GM18520 (cell line): ENCODE measurements at regions not wholly inside any gene's neighbourhood (a gene's known extent, or its start where the extent isn't known, plus 50 kb on each side); places are given as distances from the start of the nearest gene placed in this dataset.
"Not testable (repeated sequence)": the region's sequence is repeated elsewhere in the genome, so short reads cannot be mapped to it uniquely, and the experiment has no call there.

ENCODE experiments used
- ATAC-seq: cut with Tn5 transposase; IDR thresholded peaks from one replicate; pipeline ENCODE4 v1.9.1; 2021; ENCODE audit not compliant: unreplicated experiment

- no peak for ATAC-seq
Measured at GRCh38 chr2:7420530-7420929, 503.3 kb downstream of the RNF144A start.

- ATAC-seq: no peak
Measured at GRCh38 chr2:7424481-7424880, 507.3 kb downstream of the RNF144A start.

GRCh38 chr2:7427293-7428060 lies 510.3 kb downstream of the RNF144A start:
- ATAC-seq: no peak

- ATAC-seq: no peak
Measured at GRCh38 chr2:7428454-7429204, 511.4 kb downstream of the RNF144A start.

- ATAC-seq: no peak
Measured at GRCh38 chr2:7429733-7430132, 512.5 kb downstream of the RNF144A start.

- no peak for ATAC-seq
Measured at GRCh38 chr2:7430421-7430868, 513.2 kb downstream of the RNF144A start.

- ATAC-seq: no peak
Measured at GRCh38 chr2:7430869-7431641, 513.8 kb downstream of the RNF144A start.

- no peak for ATAC-seq
Measured at GRCh38 chr2:7432436-7432835, 515.2 kb downstream of the RNF144A start.

GRCh38 chr2:7436096-7436906 lies 519.1 kb downstream of the RNF144A start:
- no peak for ATAC-seq

- ATAC-seq: no peak
Measured at GRCh38 chr2:7437141-7437540, 519.9 kb downstream of the RNF144A start.

GRCh38 chr2:7437716-7438632 lies 520.8 kb downstream of the RNF144A start:
- ATAC-seq: no peak

- ATAC-seq: no peak
Measured at GRCh38 chr2:7438855-7439254, 521.6 kb downstream of the RNF144A start.

- ATAC-seq: no peak
Measured at GRCh38 chr2:7440977-7441376, 523.8 kb downstream of the RNF144A start.

GRCh38 chr2:7441841-7442240 lies 524.6 kb downstream of the RNF144A start:
- not testable (repeated sequence) for ATAC-seq

- no peak for ATAC-seq
Measured at GRCh38 chr2:7444626-7445025, 527.4 kb downstream of the RNF144A start.

GRCh38 chr2:7448578-7449264 lies 531.5 kb downstream of the RNF144A start:
- no peak for ATAC-seq

GRCh38 chr2:7449298-7449697 lies 532.1 kb downstream of the RNF144A start:
- no peak for ATAC-seq

- ATAC-seq: no peak
Measured at GRCh38 chr2:7450188-7450832, 533.1 kb downstream of the RNF144A start.

- ATAC-seq: no peak
Measured at GRCh38 chr2:7450833-7451190, 533.6 kb downstream of the RNF144A start.
